HG02840 (cell line): ENCODE measurements at regions not wholly inside any gene's neighbourhood (a gene's known extent, or its start where the extent isn't known, plus 50 kb on each side); places are given as distances from the start of the nearest gene placed in this dataset.
"Not testable (repeated sequence)": the region's sequence is repeated elsewhere in the genome, so short reads cannot be mapped to it uniquely, and the experiment has no call there.

ENCODE experiments used
- ATAC-seq: cut with Tn5 transposase; IDR thresholded peaks from one replicate; pipeline ENCODE4 v1.9.1; 2021; ENCODE audit warnings: mild to moderate bottlenecking, moderate library complexity, moderate number of reproducible peaks; ENCODE audit not compliant: unreplicated experiment, low FRiP score

DNA sequence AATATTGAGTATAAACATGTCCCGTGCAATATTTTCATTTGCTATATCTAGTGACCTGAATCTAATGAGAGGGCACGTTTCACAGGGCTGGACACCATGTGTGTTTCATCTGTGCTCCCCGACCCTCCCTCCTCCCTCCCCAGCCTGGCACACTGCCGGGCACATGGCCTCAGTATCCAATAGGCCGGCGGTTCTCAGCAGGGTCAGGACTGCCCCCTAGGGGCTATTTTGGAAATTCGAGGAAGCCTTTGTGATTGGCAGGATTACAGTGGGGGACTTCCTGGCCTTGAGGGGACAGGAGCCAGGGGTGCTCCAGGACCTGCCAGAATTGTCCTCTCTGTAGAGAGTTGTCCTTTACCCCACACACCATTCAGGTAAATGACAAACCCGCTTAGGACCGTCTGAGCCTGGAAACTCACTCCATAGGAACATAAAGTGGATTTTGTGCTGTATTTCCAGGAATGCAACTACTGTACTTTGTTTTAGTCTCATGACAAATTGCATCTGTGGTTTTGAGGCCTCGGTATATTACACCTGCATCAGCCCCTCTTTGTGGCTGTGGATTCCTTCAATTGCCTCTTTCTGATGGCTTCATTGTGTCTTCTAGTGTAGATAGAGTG, 109.5 kb upstream of the SIM2 start:
- no peak for ATAC-seq

DNA sequence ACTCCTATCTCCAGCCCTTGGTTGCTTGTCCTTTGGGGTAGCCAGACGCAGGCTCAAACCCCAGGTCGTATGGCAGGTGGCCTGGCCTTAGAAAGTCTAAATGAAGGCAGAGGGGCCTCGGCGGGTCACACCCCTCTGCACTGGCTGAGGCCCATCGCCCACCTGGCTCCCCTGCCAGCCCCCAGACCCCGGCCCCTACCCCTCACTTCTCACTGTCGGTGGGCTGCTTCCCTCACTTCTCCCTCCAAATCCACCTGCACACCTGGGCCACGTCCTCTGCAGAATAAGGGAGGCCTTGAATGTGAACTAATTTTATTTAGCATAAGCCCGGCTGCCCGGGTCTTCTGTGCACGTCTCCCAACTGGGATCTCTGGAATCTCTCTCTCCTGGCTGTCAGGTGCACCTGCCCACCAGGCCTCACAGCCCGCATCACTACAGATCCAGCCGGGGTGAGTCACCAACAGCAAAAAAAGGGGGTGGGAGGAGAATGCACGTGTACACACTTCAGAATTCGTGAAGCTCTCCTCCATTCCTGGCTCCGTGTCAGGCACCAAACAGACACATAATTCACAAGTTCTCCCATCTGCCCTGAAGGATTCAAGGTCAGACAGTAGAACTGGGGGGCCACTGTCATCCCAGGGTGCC, 107.5 kb upstream of the SIM2 start:
- ATAC-seq, result no peak

GRCh38 chr21:36596174-36596573, 102.7 kb upstream of the SIM2 start:
- no peak for ATAC-seq

DNA sequence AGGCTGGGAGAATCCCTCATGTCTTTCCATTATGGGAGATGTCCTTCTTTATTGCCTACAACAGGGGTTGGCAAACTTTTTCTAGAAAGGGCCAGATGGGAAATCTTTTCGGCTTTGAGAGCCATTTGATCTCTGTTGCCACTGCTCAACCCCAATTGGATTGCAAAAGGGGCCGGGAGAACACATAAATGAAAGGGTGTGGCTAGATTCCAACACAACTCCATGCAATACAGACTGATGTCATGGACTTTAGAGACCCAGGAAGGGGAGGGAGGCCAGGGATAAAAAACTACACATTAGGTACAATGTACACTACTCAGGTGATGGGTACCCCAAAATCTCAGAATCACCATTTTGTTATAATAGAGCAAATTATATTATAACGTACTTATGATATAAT, 97.6 kb upstream of the SIM2 start:
- ATAC-seq, result no peak

DNA sequence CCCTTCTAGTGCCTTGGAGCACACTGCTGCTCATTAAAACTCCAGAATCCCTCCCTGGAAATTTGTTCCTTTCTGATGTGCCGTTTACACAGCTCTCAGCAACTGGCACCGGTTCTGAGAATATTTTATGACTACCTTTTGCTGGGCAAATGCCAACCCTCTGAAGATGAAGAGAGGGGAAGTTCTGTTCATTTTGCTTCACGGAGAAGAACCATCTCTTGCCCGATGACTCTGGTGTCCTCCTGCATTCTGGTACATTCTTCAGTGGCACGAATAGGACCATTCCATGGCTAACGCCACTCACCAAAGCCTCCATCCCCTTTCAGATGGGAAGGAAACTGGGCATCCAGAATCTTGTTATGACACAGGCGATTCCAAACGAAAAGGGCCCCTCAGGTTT, 96.2 kb upstream of the SIM2 start:
- no peak for ATAC-seq

DNA sequence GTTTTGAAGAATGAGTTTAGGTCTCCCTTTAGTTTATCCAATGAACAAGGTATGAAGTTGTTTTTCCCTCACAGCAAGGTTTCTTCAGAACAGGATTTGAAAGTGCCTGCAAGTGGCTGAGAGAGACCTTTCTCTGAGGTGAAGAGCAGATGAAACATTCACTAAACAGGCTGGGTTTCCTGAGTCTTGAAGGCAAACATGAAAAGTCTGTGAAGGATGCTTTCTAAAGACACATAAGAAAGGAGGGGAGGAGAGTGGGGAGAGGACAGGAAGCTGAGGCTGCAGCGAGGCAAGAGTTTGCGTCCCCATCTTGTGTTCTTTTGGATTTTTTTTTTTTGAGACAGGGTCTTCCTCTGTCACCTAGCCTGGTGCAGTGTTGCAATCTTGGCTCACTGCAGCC, 95.7 kb upstream of the SIM2 start:
- no peak for ATAC-seq

DNA sequence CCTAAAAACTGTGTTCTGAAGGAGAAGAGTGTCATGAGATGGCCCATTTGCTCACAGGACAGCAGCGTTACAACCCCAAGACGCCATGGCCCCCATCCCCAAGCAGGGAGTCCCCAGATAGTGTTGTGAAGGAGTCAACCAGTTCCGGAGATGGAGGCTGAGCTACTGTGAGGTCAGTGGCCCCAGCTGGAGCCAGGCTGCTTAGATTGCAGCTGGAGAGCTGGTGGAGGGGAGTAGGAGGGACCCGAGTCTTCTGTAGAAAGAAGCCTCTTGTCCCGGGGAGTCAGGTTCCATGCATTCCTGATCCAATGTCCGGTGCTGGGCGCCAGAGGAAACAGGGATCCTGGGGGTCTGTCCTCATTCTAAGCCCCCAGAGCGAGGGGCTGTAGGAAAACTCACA, 93.5 kb upstream of the SIM2 start:
- no peak for ATAC-seq

DNA sequence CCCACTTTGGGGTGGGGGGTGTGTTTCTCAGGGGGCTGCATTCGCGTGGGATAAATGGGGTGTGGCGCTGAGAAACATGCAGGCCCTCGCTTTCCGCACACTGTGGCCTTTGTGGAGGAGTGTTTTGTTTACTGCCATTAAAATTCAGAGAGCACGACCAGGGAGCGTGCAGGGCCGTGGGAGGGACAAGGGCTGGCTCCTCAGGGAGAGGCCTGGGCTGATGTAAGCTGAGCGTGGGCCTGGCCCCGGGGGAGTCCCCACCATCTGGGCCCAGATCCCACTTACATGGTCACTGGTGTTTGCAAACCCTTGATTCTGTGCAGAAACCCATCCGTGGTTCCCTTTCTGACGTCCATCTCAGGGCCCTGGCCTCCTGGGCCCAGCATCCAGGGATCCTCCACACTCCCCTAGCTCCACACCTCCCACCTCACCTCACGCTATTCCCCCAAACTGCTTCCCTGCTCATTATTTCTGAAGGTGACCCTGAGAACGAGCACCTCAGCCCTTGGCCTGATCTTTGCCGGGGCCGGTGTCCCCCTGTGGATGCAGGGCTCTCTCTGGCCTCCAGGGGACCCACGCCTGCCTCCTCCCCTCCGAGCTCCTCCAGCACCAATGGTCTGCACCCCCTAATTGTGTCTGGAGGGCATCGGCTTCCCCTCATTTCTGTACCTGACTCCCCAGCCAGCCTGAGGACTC, 92.5 kb upstream of the SIM2 start:
- ATAC-seq, result no peak

DNA sequence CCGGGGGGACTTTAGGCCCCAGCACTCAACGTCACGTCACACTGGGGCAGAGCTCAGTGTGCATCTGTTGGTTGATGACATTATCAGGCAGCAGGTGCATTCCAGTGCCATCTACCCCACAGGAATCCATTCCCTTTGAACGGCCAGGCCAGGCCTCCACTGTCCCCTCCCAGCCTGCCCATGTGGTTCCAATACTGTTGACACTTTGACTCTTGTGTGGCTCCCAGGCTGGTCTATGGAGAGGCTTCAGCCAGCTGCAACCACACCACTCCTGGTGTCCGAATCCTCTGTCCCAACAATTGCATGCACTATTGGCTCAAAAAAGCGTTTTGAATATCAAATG, 92.0 kb upstream of the SIM2 start:
- ATAC-seq, result no peak

DNA sequence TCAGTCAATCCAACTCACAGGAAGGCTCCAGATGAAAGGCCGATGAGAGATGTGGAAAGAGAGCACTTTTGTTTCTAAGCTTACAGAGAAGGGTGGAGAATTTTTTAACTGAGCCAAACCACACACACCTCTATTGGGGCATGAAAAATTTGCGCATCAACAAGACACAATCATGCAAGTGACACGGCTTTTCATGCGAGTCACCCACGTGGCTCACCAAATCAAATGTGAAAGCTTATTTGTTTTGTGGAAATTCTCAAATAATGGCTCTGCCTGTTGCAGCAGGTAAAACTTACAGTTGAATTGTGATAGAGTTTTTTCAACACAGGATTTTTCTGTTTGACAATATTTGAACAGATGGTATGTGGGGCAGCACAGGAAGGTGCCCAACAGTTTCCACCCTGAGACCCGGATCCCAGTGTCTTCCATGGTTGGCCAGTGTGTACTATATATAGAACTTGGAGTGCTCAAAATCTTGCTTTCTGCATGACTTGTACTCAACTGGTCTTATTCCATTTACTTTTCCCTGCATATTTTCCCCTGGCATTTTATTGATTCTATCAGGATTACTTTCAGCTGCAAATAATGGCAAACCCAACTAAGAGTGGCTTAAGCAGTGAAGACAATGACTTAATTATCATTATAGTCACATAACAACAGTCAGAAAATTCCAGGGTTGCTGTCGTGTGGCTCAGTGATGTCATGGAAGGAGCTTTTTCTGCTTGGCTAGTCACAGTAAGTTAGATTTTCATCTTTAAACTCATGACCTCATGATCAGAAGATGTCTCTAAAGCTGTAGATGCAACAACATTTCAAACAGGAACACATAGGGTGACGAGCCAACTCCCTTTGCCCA, 90.6 kb upstream of the SIM2 start:
- ATAC-seq, result no peak

DNA sequence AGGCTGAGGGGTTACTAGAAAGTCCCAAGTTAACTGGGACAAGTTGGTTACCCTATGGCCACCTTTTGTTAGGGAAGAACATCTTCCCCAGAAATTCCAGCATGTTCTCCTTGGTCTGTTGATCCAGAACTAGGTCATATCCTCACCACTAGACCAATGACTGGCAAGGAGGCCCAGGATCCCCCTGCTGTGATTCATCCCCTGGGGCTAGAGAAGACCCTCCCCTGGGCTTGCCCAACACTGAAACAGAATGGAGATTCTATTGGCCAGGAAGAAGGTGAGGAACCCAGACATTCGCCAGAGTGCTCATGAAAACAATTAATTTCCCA, 90.1 kb upstream of the SIM2 start:
- ATAC-seq, result no peak

DNA sequence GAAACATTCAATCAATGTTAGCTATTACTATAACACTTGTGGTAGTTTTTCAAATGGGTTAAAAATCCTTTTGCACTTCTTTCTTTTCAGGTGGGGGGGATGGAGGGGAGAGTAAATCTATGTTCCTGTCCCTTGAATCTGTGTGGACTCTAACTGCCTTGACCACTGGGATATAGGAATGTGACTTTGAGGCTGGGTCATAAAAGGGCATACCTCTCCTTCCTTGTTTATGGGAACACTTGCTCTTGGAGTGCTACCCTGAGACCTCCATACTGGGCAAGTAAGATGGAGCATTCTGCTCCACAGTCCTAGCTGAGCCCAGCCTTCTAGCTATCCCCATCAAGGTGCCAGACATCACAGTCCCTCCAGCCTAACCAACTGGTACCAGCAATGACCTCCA, 89.3 kb upstream of the SIM2 start:
- ATAC-seq, result no peak

DNA sequence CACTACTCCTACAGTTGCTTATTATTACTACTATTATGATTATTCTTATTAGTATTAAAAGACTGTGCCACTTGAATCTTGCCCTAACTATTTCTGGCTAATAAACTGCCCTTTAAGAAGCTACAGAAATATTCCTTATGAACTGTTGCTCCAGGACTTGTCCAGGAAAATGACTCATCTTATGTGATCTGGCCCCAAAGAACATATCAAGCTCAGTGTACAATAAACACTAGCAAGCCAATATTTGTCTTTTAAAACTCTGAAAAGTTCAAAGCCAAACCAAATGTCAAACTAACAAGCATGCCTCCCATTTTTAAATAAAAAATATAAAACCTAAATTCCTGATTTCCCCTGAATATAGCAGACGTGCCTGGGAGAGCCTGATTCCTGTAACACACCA, 88.7 kb upstream of the SIM2 start:
- no peak for ATAC-seq

DNA sequence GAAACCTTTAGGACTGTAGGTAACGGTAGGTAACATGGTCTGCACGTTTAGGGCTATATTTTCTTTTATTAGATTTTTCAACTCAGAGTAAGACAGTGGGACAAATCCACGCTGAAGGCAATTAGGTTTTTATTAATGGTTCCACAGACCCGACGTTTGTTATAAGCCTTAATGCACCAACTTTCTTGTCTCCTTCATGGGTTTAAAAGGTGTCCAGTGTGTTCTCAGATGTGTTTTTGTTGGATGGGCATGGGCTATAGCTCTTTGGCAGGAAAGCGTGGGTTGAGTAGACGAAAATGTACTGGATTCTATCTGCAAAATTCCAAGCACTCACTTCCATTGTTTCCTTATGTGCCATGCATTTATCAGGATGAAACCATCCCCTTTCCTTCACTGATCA, 88.0 kb upstream of the SIM2 start:
- ATAC-seq, result no peak

DNA sequence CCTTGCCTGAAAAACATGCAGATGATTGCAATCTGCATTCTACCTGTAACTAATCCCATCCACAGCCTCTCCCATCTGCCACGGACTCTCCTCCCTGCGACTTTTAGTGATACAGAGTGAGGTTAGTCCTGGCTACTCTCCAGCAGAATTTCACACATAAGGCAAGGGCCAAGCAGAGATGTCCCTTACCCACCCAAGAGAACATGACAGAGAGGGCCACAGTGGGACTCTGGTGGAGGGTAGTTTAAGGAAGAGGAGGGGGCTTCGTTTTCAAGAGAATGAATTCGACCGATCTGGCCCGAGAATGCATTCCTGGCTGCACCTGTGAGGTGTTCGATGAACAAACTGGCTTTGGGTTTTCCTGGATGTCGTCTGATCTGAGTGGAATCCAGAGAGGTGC, 87.5 kb upstream of the SIM2 start:
- no peak for ATAC-seq

DNA sequence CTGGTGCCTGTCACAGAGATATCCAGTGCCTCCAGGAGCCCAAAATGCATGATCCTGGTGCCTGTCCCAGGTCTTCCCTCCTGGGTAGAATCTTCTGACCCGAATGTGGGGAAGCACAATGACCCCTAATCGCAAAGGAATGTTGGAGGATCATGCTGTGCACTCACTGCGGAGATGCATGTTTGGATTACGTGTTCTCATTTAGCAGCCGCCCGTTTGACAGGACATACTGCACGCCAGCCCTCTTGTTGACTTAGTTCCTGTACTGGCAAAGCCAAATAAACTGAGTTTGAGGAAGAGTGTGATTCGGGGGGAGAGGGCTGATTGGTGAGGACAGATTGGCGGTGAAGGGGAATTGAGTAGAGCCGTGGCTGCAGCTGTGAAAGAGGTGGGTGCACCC, 85.9 kb upstream of the SIM2 start:
- no peak for ATAC-seq

DNA sequence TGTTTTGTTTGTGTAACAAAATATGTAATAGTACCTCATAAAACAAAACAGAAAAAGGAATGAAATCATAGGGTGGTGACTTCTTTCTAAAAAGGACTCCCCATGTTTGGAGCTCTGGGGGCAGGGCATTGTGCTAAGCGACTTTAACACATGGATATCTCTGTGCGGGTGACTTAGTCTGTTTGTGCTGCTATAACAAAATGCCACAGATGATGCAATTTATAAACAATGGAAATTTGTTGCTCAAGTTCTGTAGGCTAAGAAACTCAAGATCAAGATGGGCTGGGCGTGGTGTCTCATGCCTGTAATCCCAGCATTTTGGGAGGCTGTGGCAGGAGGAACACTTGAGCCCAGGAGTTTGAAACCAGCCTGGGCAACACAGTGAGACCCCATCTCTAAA, 85.4 kb upstream of the SIM2 start:
- ATAC-seq, result no peak

DNA sequence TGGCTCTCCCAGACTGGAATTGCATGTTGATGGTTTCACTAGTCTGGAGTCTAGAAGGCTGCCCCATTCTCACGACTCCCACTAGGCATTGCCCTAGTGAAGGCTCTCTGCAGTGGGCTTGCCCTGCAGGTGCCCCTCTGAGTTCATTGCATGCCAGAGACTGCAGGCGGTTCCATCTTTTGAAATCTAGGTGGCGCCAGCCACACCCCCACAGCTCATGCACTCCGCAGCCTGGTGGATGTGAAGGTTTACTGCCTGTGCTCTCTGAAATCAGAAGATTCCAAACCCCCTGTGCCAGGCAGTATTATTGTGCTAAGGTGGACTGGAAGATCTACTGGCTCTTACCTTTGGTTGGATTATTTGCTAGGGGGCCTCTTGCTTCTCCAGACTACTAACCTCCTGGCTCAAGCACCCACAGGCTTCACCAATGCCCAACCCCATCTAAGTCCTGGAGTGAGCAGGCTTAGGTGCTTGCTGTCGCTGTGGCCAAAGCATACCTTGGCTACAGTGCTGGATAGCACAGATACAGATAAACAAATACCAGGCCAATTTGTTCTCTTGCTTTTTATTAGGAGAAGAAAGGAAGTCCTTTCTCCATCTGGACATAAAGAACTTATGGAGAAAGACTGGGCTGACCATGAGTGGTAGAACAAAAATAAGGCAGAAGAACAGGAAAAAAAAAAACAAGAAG, 83.5 kb upstream of the SIM2 start:
- ATAC-seq, result no peak

GRCh38 chr21:36616773-36617172, 82.1 kb upstream of the SIM2 start:
- ATAC-seq, result not testable (repeated sequence)

DNA sequence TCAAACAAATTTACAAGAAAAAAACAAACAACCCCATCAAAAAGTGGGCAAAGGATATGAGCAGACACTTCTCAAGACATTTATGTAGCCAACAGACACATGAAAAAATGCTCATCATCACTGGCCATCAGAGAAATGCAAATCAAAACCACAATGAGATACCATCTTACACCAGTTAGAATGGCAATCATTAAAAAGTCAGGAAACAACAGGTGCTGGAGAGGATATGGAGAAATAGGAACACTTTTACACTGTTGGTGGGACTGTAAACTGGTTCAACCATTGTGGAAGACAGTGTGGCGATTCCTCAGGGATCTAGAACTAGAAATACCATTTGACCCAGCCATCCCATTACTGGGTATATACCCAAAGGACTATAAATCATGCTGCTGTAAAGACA, 77.1 kb upstream of the SIM2 start:
- ATAC-seq, result not testable (repeated sequence)

- no peak for ATAC-seq
Observed at GRCh38 chr21:36624105-36624504, 74.8 kb upstream of the SIM2 start.
